ENCODE measurements at regions not wholly inside any gene's neighbourhood (a gene's known extent, or its start where the extent isn't known, plus 50 kb on each side); places are given as distances from the start of the nearest gene placed in this dataset.

GRCh38 chr16:79713609-79714309, 113.2 kb upstream of the MAF start:
- DNase-seq (ENCODE audit: low read depth): no peak

- DNase-seq (ENCODE audit: low read depth): no peak
Measured at GRCh38 chr16:79712276-79712675, 111.7 kb upstream of the MAF start.

- peak; percentile 36 for DNase-seq (ENCODE audit: low read depth)
Measured at GRCh38 chr16:79707876-79708275, 107.3 kb upstream of the MAF start.

- peak; percentile 15 for DNase-seq (ENCODE audit: low read depth)
Measured at GRCh38 chr16:79703066-79703465, 102.5 kb upstream of the MAF start.

GRCh38 chr16:79698341-79698753, 97.8 kb upstream of the MAF start:
- peak; percentile 90 for DNase-seq (ENCODE audit: low read depth)

GRCh38 chr16:79697562-79698112, 97.1 kb upstream of the MAF start:
- no peak for DNase-seq (ENCODE audit: low read depth)

GRCh38 chr16:79691007-79691406, 90.5 kb upstream of the MAF start:
- peak; percentile 31 for DNase-seq (ENCODE audit: low read depth)

GRCh38 chr16:79690159-79690558, 89.6 kb upstream of the MAF start:
- peak; percentile 63 for DNase-seq (ENCODE audit: low read depth)

GRCh38 chr16:79687249-79688130, 87.0 kb upstream of the MAF start:
- no peak for DNase-seq (ENCODE audit: low read depth)

- no peak for DNase-seq (ENCODE audit: low read depth)
Measured at GRCh38 chr16:79685871-79686270, 85.3 kb upstream of the MAF start.

GRCh38 chr16:79679334-79679733, 78.8 kb upstream of the MAF start:
- DNase-seq (ENCODE audit: low read depth): no peak

GRCh38 chr16:79677799-79678530, 77.4 kb upstream of the MAF start:
- DNase-seq (ENCODE audit: low read depth): no peak

GRCh38 chr16:79673635-79674034, 73.1 kb upstream of the MAF start:
- no peak for DNase-seq (ENCODE audit: low read depth)

GRCh38 chr16:79672524-79672923, 72.0 kb upstream of the MAF start:
- DNase-seq (ENCODE audit: low read depth): no peak

GRCh38 chr16:79668502-79668901, 68.0 kb upstream of the MAF start:
- DNase-seq (ENCODE audit: low read depth): no peak

- DNase-seq (ENCODE audit: low read depth): no peak
Measured at GRCh38 chr16:79665970-79666369, 65.4 kb upstream of the MAF start.

GRCh38 chr16:79664407-79664806, 63.9 kb upstream of the MAF start:
- DNase-seq (ENCODE audit: low read depth): no peak

GRCh38 chr16:79662669-79663313, 62.3 kb upstream of the MAF start:
- DNase-seq (ENCODE audit: low read depth): no peak

- no peak for DNase-seq (ENCODE audit: low read depth)
Measured at GRCh38 chr16:79662122-79662521, 61.6 kb upstream of the MAF start.

GRCh38 chr16:79661578-79661977, 61.0 kb upstream of the MAF start:
- no peak for DNase-seq (ENCODE audit: low read depth)

GRCh38 chr16:79659344-79659743, 58.8 kb upstream of the MAF start:
- DNase-seq (ENCODE audit: low read depth): no peak

Data from fibroblast of gingiva (primary cell).